Medulla oblongata (tissue), 1 donor: ENCODE measurements at regions not wholly inside any gene's neighbourhood (a gene's known extent, or its start where the extent isn't known, plus 50 kb on each side); places are given as distances from the start of the nearest gene placed in this dataset.
"Not testable (repeated sequence)": the region's sequence is repeated elsewhere in the genome, so short reads cannot be mapped to it uniquely, and the experiment has no call there.

Experiments
- DNase-seq: peaks from one replicate; pipeline ENCODE4 v3.0.0-alpha.2; 2015; ENCODE audit errors: extremely low spot score

- no peak for DNase-seq
These were observed 463.3 kb downstream of the ICE1 start for GRCh38 chr5:5885782-5886181.

- no peak for DNase-seq
These were observed 462.1 kb downstream of the ICE1 start for GRCh38 chr5:5884593-5884992.

- DNase-seq: no peak
These were observed 461.1 kb downstream of the ICE1 start for GRCh38 chr5:5883562-5883961.

GRCh38 chr5:5883146-5883545 lies 460.7 kb downstream of the ICE1 start:
- no peak for DNase-seq

- no peak for DNase-seq
These were observed 460.2 kb downstream of the ICE1 start for GRCh38 chr5:5882706-5883105.

GRCh38 chr5:5881294-5881693 lies 458.8 kb downstream of the ICE1 start:
- no peak for DNase-seq

- no peak for DNase-seq
These were observed 457.7 kb downstream of the ICE1 start for GRCh38 chr5:5880077-5880763.

- no peak for DNase-seq
These were observed 434.9 kb downstream of the ICE1 start for GRCh38 chr5:5857396-5857795.

GRCh38 chr5:5854087-5854486 lies 431.6 kb downstream of the ICE1 start:
- DNase-seq: no peak

GRCh38 chr5:5838493-5838892 lies 416.0 kb downstream of the ICE1 start:
- no peak for DNase-seq

- not testable (repeated sequence) for DNase-seq
These were observed 409.1 kb downstream of the ICE1 start for GRCh38 chr5:5831622-5832021.

- no peak for DNase-seq
These were observed 406.1 kb downstream of the ICE1 start for GRCh38 chr5:5828619-5829018.

GRCh38 chr5:5826911-5827310 lies 404.4 kb downstream of the ICE1 start:
- no peak for DNase-seq

- DNase-seq: no peak
These were observed 400.3 kb downstream of the ICE1 start for GRCh38 chr5:5822729-5823257.

GRCh38 chr5:5816960-5817359 lies 394.5 kb downstream of the ICE1 start:
- no peak for DNase-seq

- DNase-seq: no peak
These were observed 391.0 kb downstream of the ICE1 start for GRCh38 chr5:5813441-5813840.

- no peak for DNase-seq
These were observed 388.0 kb downstream of the ICE1 start for GRCh38 chr5:5810461-5810860.

- DNase-seq: no peak
These were observed 383.4 kb downstream of the ICE1 start for GRCh38 chr5:5805916-5806315.

- DNase-seq: no peak
These were observed 382.2 kb downstream of the ICE1 start for GRCh38 chr5:5804478-5805233.

- no peak for DNase-seq
These were observed 378.6 kb downstream of the ICE1 start for GRCh38 chr5:5800801-5801761.

- no peak for DNase-seq
These were observed 377.3 kb downstream of the ICE1 start for GRCh38 chr5:5799826-5800225.

- DNase-seq: no peak
These were observed 376.8 kb downstream of the ICE1 start for GRCh38 chr5:5799229-5799628.
